Neural crest cell (in vitro differentiated cells): ENCODE measurements at regions not wholly inside any gene's neighbourhood (a gene's known extent, or its start where the extent isn't known, plus 50 kb on each side); places are given as distances from the start of the nearest gene placed in this dataset.

Experiments
- DNase-seq: peaks from one replicate; pipeline ENCODE4 v3.0.0; 2021; ENCODE audit warnings: low read depth, mixed read lengths, low spot score
- H3K27ac Mint-ChIP-seq: one replicate; pipeline ENCODE4 v1.8.0; 2021; ENCODE audit warnings: mild to moderate bottlenecking, mixed read lengths; ENCODE audit not compliant: unreplicated experiment
- H3K27me3 Mint-ChIP-seq: 2 replicates; pipeline ENCODE4 v1.8.0; 2021; ENCODE audit warnings: low read depth, mild to moderate bottlenecking, mixed read lengths
- H3K36me3 Mint-ChIP-seq: 2 replicates; pipeline ENCODE4 v1.8.0; 2021; ENCODE audit warnings: low read depth, mild to moderate bottlenecking, mixed read lengths
- H3K4me1 Mint-ChIP-seq: 2 replicates; pipeline ENCODE4 v1.8.0; 2021; ENCODE audit warnings: mixed read lengths
- H3K4me3 Mint-ChIP-seq: one replicate; pipeline ENCODE4 v1.8.0; 2021; ENCODE audit warnings: mild to moderate bottlenecking, mixed read lengths
- H3K9me3 Mint-ChIP-seq: 2 replicates; pipeline ENCODE4 v1.8.0; 2021; ENCODE audit warnings: mixed read lengths
- CTCF ChIP-seq: fragments of 200-600 bp; sonication (generic); conservative IDR thresholded peaks from 2 replicates; pipeline ENCODE4 v1.5.0; 2021; ENCODE audit warnings: antibody characterized with exemption, mild to moderate bottlenecking

DNA sequence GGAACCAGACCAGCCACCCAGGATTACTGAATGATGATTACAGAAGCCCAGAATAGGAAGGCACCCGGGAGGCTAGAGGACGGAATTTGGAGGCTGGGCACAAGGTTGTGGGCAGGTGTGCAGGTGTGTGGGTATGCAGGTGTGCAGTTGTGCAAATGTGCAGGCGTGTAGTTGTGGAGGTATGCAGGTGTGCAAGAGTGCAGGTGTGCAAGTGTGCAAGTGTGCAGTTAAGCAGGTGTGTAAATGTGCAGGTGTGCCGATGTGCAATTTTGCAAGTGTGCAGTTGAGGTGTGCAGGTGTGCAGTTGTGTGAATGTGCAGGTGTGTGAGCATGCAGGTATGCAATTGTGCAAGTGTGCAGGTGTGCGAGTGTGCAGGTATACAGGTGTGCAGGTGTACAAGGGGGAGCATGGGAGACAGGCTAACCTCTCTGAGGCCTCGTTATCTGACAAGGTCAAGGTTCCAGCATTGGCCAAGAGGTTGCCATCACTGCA, 131.8 kb downstream of the KCTD15 start:
- Mint-ChIP-seq H3K4me3 (no peak overlapping the region), H3K27me3 (peaks cover 14% of the 10 kb centered on the region), H3K4me1 (no peaks in the 10 kb centered on the region)

GRCh38 chr19:33933931-33934330, 137.3 kb downstream of the KCTD15 start:
- Mint-ChIP-seq H3K4me3 (no peak overlapping the region), H3K27ac (no peak overlapping the region), H3K4me1 (no peaks in the 10 kb centered on the region), H3K36me3 (no peaks in the 10 kb centered on the region), H3K27me3 (peaks cover 7% of the 10 kb centered on the region), H3K9me3 (no peaks in the 10 kb centered on the region)
- DNase-seq = no peak
- no peak for TF ChIP-seq CTCF

More for the DNA sequence above, 131.8 kb downstream of the KCTD15 start:
- Mint-ChIP-seq H3K27ac (no peak overlapping the region), H3K9me3 (no peaks in the 10 kb centered on the region), H3K36me3 (no peaks in the 10 kb centered on the region)
- no peak for DNase-seq
- TF ChIP-seq CTCF = no peak

DNA sequence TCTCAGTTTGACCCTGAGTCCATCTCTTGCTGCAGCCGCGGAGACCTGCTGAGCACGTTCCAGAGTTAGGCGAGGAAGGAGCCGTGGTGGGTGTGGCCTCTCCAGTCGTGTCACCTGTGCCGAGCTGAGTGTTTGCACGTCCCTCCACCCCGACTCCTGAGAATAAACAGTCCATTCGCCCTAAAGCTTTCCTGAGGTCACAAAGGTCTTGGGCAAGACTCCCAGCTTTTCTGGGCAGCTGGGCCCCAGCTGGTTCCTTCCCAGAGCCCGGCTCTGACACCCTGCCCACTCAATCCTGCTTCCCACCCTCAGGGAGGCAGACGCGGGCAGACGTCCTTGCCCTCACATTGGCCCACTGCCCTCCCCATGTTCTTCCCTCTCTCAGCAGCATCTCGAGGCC, 142.2 kb downstream of the KCTD15 start:
- no peaks in the 10 kb centered on the region for H3K36me3 Mint-ChIP-seq
- no peak for DNase-seq
- no peak overlapping the region for H3K27ac Mint-ChIP-seq
- no peak for TF ChIP-seq CTCF
- H3K27me3 Mint-ChIP-seq = peaks cover 5% of the 10 kb centered on the region
- H3K9me3 Mint-ChIP-seq = no peaks in the 10 kb centered on the region
- H3K4me3 Mint-ChIP-seq = no peak overlapping the region
- no peaks in the 10 kb centered on the region for H3K4me1 Mint-ChIP-seq

- H3K27ac Mint-ChIP-seq = no peak overlapping the region
- no peaks in the 10 kb centered on the region for H3K27me3 Mint-ChIP-seq
- no peaks in the 10 kb centered on the region for H3K4me1 Mint-ChIP-seq
- H3K36me3 Mint-ChIP-seq = no peaks in the 10 kb centered on the region
- no peak for TF ChIP-seq CTCF
- H3K9me3 Mint-ChIP-seq = no peaks in the 10 kb centered on the region
- no peak overlapping the region for H3K4me3 Mint-ChIP-seq
- DNase-seq = no peak
These were observed 144.5 kb downstream of the KCTD15 start for GRCh38 chr19:33941133-33941532.

- no peak overlapping the region for H3K27ac Mint-ChIP-seq
- H3K4me1 Mint-ChIP-seq = no peaks in the 10 kb centered on the region
- H3K4me3 Mint-ChIP-seq = no peak overlapping the region
- H3K27me3 Mint-ChIP-seq = no peaks in the 10 kb centered on the region
- H3K9me3 Mint-ChIP-seq = no peaks in the 10 kb centered on the region
- TF ChIP-seq CTCF = no peak
- H3K36me3 Mint-ChIP-seq = no peaks in the 10 kb centered on the region
- no peak for DNase-seq
These were observed 150.0 kb downstream of the KCTD15 start for GRCh38 chr19:33946535-33947264.
